HG03558 (cell line): ENCODE measurements at regions not wholly inside any gene's neighbourhood (a gene's known extent, or its start where the extent isn't known, plus 50 kb on each side); places are given as distances from the start of the nearest gene placed in this dataset.

Source experiments
- ATAC-seq: cut with Tn5 transposase; IDR thresholded peaks from one replicate; pipeline ENCODE4 v1.9.1; 2021; ENCODE audit warnings: moderate number of reproducible peaks; ENCODE audit not compliant: unreplicated experiment; ENCODE audit errors: extremely low read depth

DNA sequence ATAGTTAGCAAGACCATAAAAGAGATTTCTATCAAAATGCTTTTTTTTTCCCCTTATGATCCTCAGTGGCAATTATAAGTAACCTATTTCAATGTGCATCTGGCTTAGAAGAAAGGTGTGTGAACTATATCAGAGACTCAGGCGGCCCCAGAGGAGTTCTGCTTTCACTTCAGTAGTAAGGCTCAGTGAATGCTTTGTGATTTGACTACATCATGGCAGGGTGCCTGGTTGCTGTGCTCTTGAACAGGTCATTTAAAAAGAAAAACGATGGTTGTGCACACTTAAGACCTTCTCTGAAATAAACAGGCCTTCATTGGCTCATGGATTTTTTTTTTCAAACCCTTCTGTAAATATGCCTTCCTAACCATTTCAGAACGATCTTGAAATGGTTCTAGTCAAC, 400.4 kb upstream of the RARB start:
- ATAC-seq = no peak

DNA sequence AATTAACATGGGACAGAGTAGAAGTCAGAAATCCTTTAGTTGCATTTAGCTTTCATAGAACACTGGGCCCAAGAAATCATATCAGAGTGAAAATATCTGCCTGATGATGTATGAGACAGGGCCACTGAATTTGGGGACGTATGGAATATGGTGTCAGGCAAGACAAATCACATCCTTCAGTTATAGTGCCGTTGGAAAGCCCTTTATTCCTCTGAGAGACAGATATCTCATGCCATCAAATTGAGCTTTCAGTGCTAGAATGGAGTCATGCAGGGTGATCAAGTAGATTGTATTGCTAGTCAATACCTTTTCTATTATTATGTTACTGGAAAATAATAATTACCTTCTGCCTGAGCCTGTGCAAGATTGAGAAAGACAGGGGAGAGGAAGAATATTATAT, 398.2 kb upstream of the RARB start:
- ATAC-seq = no peak

DNA sequence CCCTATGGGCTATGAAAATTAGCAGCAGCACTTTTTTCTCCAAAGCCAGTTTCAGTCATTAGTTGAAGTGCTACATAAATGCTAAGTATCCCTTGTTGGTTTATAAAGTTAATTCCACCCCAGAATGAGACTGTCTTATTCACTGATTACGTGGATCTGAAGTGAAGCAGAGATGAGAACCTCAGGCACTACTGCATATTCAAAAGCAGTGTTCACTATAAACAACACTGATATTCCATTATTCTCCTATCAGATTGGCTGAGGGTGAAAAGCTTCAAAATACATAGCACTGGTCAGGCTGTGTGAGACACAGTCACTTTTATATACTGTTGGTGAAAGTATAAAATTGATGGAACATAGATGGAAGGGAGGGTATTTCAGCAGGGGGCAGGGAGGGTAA, 395.7 kb upstream of the RARB start:
- no peak for ATAC-seq

DNA sequence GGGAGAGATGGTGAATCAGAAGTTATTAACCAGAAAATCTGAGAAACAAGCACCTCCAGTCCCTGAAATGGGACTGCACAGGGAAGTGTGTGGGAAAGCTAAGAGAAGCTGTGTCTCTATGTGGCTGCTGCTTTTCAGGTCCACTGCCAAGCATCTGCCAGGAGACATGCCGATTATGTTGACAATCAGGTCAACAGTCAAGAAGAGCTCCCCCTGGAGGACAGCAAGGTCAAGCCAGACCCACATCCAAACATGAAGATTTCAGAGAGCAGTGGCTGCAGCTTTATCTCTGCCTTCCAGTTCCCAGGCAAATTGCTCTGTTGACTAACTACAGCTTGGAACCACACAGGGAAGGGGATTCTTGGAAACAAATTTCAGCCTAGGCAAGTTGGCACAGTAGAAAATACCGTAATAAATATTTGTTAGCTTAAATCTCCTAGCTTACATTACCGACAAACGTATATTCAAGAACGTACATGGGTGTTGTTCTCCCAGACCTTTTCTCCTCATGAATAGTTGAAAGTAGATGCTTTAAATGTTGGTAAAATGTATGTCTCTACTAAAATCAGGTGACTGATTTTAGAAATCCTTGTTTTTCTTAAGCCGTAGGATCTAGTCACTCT, 394.5 kb upstream of the RARB start:
- peak; percentile 70 for ATAC-seq

DNA sequence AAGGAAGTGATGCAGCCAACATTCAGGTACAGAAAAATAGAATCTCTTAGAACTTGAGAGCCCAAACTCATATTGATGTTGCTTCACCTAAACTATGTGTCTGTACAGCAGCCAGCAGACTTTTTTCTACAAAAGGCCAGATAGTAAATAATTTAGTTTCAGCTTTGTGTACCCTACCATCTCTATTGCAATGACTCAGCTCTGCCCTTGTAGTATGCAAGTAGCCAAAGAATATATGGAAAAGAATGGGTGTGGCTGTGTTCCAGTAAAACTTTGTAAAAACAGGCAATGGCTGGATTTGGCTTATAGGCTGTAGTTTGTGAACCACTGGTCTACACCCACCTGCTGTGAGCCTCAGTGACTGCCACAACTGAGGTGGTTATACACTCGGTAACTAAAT, 392.5 kb upstream of the RARB start:
- ATAC-seq = no peak

DNA sequence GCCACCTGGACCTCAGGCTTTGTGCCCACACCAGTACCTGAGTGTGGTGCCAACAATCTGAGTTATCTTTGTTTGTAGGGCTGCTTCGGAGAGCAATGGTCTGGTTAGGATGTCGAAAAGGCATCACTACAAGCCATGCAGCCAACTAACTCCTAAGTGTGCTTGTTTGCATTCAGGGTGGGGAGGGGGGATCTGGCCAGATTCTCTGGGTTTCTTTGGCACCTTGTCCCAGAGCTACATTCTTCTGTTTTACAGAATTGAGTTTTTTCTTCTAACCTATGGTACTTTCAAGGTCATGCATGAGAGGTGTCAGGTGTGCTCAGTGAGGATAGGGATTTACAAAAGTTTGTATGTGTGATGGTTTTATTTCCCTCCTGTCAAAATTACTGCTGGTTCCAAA, 391.4 kb upstream of the RARB start:
- ATAC-seq = no peak

DNA sequence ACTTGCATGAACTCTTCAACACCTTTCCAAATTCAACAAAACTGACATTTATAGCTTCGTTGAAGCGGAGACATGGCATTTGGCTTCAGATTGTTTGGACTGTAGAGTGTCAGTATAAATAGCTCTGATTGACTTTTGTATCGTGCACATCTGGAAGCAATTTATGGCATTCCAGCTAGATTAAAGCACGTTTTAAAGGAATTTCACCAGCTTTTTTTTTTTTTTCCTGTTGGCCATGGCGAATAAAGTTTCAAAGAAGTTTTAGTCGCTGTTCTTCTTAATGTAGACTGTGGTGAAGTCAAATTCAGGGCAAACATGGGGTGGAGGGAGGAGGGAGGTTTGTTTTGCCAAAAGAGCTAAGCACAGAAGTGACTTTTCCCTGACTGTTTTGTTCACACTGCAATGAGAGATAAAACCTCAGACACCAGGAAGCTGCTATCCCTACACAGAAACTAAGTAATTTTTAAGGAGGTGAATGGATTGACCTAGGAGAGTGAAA, 391.0 kb upstream of the RARB start:
- no peak for ATAC-seq

DNA sequence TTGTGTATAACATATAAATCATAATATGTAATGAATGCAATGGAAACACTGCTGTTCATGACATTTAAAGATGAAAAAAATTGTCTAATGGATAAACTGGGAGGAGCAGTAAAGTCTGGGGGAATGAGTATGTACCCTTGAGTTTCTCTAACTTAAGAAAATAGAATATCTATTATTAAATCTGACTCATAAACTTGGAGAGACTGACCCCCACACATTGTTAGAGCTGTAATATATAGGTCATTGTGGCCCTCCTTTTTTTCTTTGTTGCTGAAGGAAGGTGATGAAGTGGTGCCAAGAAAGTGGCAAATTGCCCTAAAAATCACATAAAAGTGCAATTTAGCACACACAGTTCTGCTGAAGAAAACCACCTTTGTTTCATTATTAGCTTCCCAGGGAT, 389.8 kb upstream of the RARB start:
- no peak for ATAC-seq

DNA sequence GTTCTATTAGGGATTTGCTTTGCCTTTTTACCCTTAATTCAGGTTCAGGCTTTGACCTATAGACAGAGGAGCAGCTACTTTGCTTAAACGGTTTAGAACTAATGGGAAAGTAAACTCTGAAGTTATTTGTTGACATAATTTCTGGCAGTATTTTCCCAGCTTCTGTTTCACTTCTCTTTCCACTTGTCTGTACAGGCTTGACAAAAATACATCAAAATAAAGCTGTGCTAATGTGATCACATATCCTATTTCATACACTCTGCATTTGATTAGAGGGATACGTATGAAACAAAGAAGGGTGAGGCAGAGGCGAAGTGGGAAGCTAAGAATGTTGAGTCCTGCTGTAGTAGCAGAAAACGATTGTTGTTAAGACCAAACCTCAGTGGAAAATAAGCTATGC, 389.1 kb upstream of the RARB start:
- ATAC-seq = peak; percentile 45

DNA sequence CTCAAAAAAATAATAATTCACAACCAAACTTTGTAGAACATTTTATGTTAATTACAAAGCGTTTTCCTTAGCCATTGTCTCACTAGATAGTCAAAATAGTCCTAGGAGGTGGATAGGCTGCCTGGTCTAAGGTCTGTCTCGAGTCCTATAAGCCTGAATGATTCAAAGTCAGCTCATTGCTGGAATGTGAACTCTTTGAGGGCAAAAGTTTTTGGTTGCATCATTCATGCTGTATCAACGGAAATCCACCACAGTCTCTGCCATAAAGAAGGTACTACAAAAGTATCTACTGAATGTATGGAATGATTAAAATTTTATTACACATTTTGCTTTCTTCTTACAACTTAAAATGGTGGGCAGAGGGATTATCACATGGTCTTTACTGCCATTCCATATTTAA, 387.3 kb upstream of the RARB start:
- ATAC-seq = no peak

DNA sequence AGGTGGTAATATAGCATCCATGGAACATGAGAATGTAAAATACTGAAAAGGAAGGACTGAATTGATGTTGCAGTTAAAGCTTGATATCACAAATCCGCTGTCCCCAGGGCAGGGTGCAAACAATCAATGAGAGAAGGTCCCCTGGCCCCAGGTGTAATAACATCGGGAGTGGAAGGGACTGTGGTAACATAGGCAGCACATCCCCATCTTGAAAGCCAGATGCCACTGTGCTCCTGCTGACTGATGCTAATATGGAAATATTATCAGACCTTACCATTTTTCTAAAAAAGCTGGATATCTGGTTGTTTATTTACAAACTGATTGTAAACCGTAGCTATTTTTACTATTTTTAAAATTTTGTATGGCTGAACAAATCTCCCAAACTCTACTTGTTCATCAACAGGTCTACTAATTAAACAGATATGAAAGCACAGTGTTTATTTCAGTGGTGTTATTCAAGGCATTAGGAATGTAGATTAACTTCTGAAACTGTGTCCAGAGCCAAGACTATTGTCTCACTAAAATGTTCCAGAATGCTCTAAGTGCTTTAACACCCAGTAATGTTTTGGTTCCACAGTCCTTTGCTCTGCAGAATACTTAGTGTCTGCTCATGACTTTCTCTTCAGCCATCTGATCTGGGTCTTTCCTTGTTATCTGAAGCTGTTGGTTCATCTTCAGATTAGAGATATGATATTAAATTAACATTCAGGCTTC, 386.0 kb upstream of the RARB start:
- no peak for ATAC-seq

DNA sequence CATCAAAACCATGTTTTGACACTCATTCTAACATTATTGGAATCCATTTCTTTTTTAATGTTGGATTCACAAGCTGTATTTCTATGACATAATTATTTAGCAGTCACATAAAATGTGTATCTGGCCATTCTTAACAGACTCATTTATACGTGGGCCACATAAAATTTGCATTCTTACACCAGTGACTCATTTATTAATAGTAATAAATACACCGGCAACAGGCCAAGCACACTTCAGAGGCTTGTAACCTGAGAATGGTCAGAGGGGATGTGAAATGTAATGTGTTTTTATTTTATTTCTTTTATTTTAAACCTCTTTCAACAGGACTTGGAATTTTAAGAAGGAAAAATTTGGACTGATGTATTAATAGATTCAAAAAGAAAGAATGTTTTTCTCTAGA, 384.9 kb upstream of the RARB start:
- ATAC-seq = no peak

DNA sequence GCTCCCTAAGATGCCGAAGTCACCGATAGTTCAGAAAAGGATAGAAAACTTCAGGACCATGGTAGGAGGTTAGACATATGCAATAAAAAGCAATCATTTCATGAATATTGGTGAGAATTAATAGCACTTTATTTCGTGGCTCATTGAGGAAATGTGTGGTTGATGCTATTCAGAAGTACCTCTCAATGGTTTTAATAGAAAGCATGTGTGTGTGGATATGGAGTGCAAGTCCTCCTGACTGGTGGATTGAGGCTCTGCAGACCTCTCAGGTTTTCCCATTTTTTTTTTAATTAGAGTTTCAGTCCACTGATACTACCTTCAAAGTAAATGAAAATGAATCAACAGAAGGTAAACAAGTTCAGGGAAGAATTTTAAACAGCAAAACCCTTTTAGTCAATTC, 384.3 kb upstream of the RARB start:
- ATAC-seq = no peak

DNA sequence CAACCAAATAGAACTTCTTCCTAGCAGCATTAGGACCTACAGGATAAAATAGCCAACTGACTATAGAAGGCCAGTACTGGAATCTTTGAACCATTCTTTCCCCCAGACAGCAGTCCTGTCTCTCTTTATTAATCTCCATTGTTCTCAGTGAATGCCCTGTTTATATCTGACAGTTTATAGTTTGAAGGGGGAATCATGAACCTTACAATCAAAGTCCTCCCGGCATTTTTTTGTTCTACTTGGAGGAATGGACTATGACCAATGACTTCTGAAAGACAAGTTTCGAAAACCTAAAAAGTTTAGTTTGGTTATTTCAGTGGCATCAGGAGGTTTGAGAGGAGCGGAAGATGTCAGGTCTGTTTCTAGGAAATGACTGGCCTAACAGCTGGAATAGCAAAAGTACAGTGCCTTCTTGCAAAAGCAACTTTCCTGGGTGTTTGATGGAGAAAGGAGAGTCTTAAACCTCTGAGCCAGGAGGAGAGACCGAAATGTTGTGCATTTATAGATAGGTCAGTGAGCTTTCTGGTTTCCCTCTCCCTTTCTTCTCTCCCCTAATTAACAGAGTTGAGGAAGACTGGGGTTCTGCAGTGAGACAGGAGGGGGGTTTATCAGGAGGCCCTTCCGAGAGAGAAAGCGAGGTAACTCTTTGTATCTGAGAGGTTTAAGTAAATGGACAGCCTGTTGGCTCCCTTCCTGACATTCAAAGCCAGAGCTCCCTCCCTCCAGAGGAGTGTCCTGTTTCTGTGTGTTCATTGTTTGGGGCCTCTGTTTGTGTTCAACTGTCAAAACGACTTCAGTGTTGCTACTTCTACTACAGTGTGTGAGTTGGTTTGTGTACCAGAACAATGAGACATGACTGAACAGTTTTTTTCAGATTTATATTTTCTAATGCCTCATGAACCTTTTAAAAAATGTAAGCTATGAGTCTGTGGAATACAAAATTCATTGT, 383.0 kb upstream of the RARB start:
- no peak for ATAC-seq

DNA sequence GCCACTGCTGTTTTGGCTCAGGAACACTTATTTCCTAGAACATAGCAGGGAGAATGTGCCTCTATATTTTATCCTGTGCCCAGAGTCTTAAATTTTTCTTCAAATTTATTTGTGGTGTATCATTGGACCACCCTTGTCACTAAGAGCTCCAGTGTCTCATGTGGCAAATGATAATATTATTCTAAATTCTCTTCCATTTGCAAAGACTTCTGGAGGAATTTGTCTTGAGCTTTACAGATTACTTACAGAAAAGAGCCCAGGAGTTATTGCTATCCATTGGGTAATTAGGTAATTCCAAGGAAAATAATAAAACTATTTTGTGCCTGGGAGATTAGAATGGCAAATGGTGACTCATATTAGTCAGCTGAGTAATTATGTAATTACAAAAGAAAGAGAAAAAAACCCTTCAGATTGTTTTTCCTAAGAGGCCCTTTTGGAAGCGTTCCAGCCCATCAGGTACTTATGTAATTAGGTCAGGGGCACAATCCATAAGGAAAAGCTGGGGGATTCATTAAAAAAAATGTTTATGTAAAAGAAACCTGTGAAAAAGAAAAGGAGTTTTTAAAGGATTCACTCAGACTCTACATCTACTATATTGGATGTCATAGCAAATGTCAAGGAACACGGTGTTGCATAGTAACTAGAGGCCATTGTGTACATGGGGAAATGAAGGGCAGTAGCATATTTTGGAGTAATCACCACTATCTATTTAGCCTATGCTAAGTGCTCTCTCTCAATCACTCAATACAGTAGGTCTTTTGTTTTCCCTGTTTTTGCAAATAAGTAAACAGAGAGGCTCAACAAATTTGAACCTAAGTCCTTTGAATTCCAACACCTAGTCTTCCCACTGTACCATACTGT, 380.9 kb upstream of the RARB start:
- no peak for ATAC-seq

DNA sequence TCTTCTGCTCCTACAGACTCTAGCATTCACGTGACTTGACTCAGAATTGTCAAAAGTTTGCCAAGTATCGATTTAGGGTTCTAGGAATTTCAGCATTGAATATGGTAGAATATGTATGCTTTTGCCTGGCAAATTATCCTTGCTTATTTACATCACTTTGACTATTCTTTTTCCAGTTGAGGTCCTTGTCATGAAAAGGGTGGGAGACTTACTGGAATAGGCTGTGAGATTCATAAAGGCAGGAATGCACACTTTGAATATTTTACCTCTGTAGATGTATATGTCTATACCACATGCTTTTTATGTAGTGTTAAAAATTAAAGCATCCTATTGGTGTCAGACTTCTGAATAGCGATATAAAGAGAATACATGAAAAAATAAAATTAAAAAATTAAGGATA, 378.8 kb upstream of the RARB start:
- no peak for ATAC-seq

DNA sequence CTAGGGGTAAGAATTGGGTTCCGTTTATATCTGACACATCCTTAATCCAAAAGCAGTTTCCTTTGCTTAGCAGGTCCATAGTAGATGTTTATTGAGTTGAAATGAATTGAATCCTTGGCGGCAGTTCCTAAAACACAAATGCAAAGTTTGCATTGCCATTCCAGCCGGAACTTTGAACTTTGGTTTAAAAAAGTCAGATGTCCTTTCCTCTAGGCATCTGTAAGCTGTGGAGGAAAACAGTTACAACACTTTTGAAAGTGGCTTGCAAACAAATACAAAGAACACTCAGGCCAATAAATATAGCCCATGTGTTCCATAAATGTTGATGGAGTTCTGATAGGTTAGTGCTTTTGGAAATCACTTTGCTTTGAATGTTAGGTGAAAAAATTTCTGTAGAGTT, 374.7 kb upstream of the RARB start:
- no peak for ATAC-seq

DNA sequence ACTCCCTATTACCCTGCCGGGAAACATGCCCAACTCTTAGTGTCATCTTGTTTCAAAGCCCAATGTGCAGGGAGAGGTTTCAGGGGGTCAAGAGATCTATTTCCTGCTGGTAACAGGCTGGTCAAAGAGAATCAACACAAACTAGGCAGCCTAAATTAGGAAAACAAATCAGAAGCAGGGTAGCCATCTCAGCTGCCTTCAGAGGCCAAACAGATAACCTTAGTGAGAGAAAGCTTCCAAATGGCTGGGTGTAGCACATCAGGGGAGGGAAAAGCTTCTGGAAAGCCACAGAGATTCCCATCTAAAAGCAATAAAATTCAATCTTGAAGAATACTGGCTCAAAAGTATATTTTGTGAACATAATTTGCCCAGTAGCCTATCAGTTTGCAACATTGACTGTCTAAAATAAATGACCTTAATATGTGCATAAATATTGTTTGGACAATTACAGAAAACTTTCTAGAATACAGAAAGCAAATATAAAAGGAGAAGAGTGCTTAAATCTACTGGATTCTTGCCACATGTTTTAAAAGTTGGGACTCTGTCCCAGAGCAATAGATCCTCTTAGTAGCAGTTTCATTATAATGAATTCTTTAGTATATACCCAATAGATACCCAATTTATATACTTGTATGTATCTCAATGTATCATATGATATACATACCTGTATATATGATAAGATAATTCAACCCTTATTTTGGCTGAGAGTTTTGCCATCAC, 371.9 kb upstream of the RARB start:
- no peak for ATAC-seq

DNA sequence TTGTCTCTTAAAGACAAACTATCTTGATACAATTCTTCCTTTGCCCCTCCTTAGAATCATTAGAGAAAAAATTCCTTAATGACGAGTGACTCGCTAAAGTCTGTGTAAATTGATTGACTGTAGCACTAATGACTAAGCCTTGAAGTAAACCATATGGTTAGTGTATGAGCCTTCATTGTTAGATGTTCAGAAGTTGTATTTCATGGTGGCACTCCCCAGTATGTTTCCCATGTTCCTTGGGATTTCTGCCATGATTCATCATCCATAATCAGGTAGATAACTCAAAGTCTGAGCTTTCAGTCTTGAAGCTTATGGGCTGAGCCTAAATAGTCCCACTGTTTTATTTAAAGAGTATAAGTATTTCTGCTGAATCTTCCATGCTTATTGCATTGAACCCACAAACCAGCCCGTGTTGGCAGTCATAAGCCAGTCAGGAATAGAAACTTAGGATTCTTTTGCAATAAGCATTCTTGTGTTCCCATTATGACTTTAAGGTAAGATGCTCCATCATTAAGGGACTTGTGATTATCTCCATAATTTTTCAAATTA, 371.2 kb upstream of the RARB start:
- ATAC-seq = no peak
